GM19025 (cell line): ENCODE measurements at regions not wholly inside any gene's neighbourhood (a gene's known extent, or its start where the extent isn't known, plus 50 kb on each side); places are given as distances from the start of the nearest gene placed in this dataset.
"Not testable (repeated sequence)": the region's sequence is repeated elsewhere in the genome, so short reads cannot be mapped to it uniquely, and the experiment has no call there.

Experiments
- ATAC-seq: cut with Tn5 transposase; IDR thresholded peaks from one replicate; pipeline ENCODE4 v1.9.1; 2021; ENCODE audit warnings: mild to moderate bottlenecking, low read depth, moderate library complexity; ENCODE audit not compliant: unreplicated experiment

- no peak for ATAC-seq
Measured at GRCh38 chr9:129547063-129547462, 73.8 kb downstream of the C9orf50 start.

- not testable (repeated sequence) for ATAC-seq
Measured at GRCh38 chr9:129545876-129546275, 75.0 kb downstream of the C9orf50 start.

- ATAC-seq = no peak
Measured at GRCh38 chr9:129544761-129545160, 76.1 kb downstream of the C9orf50 start.

- no peak for ATAC-seq
Measured at GRCh38 chr9:129542741-129543140, 78.2 kb downstream of the C9orf50 start.

- ATAC-seq = no peak
Measured at GRCh38 chr9:129541270-129541669, 79.6 kb downstream of the C9orf50 start.

- ATAC-seq = no peak
Measured at GRCh38 chr9:129539446-129539845, 81.5 kb downstream of the C9orf50 start.

- ATAC-seq = not testable (repeated sequence)
Measured at GRCh38 chr9:129531860-129532402, 89.0 kb downstream of the C9orf50 start.

- not testable (repeated sequence) for ATAC-seq
Measured at GRCh38 chr9:129527955-129528354, 92.9 kb downstream of the C9orf50 start.

- ATAC-seq = no peak
Measured at GRCh38 chr9:129525656-129526196, 95.2 kb downstream of the C9orf50 start.

GRCh38 chr9:129524582-129525270 is 96.2 kb downstream of the C9orf50 start:
- ATAC-seq = no peak

- no peak for ATAC-seq
Measured at GRCh38 chr9:129523943-129524581, 96.8 kb downstream of the C9orf50 start.

- no peak for ATAC-seq
Measured at GRCh38 chr9:129522351-129522750, 98.5 kb downstream of the C9orf50 start.

- no peak for ATAC-seq
Measured at GRCh38 chr9:129520082-129520481, 100.8 kb downstream of the C9orf50 start.

GRCh38 chr9:129518074-129518473 is 102.8 kb downstream of the C9orf50 start:
- no peak for ATAC-seq

- no peak for ATAC-seq
Measured at GRCh38 chr9:129517006-129517405, 103.9 kb downstream of the C9orf50 start.

- ATAC-seq = no peak
Measured at GRCh38 chr9:129514891-129515290, 106.0 kb downstream of the C9orf50 start.

GRCh38 chr9:129514497-129514867 is 106.4 kb downstream of the C9orf50 start:
- ATAC-seq = no peak

- ATAC-seq = no peak
Measured at GRCh38 chr9:129513856-129514496, 106.9 kb downstream of the C9orf50 start.

- ATAC-seq = no peak
Measured at GRCh38 chr9:129513282-129513681, 107.6 kb downstream of the C9orf50 start.

GRCh38 chr9:129511285-129511900 is 109.5 kb downstream of the C9orf50 start:
- no peak for ATAC-seq

- ATAC-seq = no peak
Measured at GRCh38 chr9:129509533-129509928, 111.4 kb downstream of the C9orf50 start.
